LNCAP (cell line): ENCODE measurements at regions not wholly inside any gene's neighbourhood (a gene's known extent, or its start where the extent isn't known, plus 50 kb on each side); places are given as distances from the start of the nearest gene placed in this dataset.
A peak's percentile ranks its signal among the peaks of the same experiment; 100 is the strongest.

ENCODE experiments used
- CTCF ChIP-seq: fragments of 450-650 bp; IDR thresholded peaks from 2 replicates; pipeline ENCODE4 v1.5.1; 2017; ENCODE audit warnings: mild to moderate bottlenecking

GRCh38 chr9:71498691-71499090, 269.6 kb downstream of the CEMIP2 start:
- no peak for TF ChIP-seq CTCF

GRCh38 chr9:71490810-71491209, 277.5 kb downstream of the CEMIP2 start:
- peak; percentile 35; the same call in 1 of the 2 replicates for TF ChIP-seq CTCF

GRCh38 chr9:71487061-71487460, 281.3 kb downstream of the CEMIP2 start:
- no peak for TF ChIP-seq CTCF

- no peak for TF ChIP-seq CTCF
Measured at GRCh38 chr9:71485326-71485725, 283.0 kb downstream of the CEMIP2 start.

GRCh38 chr9:71483436-71483835, 284.9 kb downstream of the CEMIP2 start:
- TF ChIP-seq CTCF: no peak

- no peak for TF ChIP-seq CTCF
Measured at GRCh38 chr9:71479621-71480020, 288.7 kb downstream of the CEMIP2 start.

GRCh38 chr9:71472400-71472799, 295.9 kb downstream of the CEMIP2 start:
- TF ChIP-seq CTCF: no peak

- no peak for TF ChIP-seq CTCF
Measured at GRCh38 chr9:71465392-71465791, 302.9 kb downstream of the CEMIP2 start.
